ENCODE measurements at regions not wholly inside any gene's neighbourhood (a gene's known extent, or its start where the extent isn't known, plus 50 kb on each side); places are given as distances from the start of the nearest gene placed in this dataset.

GRCh38 chr6:134719911-134720310, 230.0 kb downstream of the ALDH8A1 start:
- Mint-ChIP-seq H3K27me3 (peaks cover 5 to 13% of the 10 kb centered on the region in 2 donors), H3K36me3 (no peaks in the 10 kb centered on the region), H3K27ac (no peak overlapping the region), H3K4me1 (no peaks in the 10 kb centered on the region), H3K9me3 (no peaks in the 10 kb centered on the region), H3K4me3 (no peak overlapping the region)
- Histone ChIP-seq H3K36me3 (ENCODE audit: insufficient read depth, low read length) (no peaks in the 10 kb centered on the region), H3K27ac (ENCODE audit: low read depth, low read length) (no peak overlapping the region), H3K4me3 (ENCODE audit: low read length) (no peak overlapping the region), H3K27me3 (ENCODE audit: insufficient read depth, low read length, poor library complexity, severe bottlenecking) (no peaks in the 10 kb centered on the region), H3K9me3 (ENCODE audit: low read length) (no peaks in the 10 kb centered on the region), H3K4me1 (ENCODE audit: insufficient read depth, low read length) (no peaks in the 10 kb centered on the region)
- DNase-seq: no peak
- ChIA-PET CTCF (no interaction called here), POLR2A (no interaction called here)

GRCh38 chr6:134719286-134719685, 230.6 kb downstream of the ALDH8A1 start:
- Histone ChIP-seq H3K27me3 (ENCODE audit: insufficient read depth, low read length, poor library complexity, severe bottlenecking) (no peaks in the 10 kb centered on the region), H3K36me3 (ENCODE audit: insufficient read depth, low read length) (no peaks in the 10 kb centered on the region), H3K4me3 (ENCODE audit: low read length) (no peak overlapping the region), H3K9me3 (ENCODE audit: low read length) (no peaks in the 10 kb centered on the region), H3K27ac (ENCODE audit: low read depth, low read length) (no peak overlapping the region), H3K4me1 (ENCODE audit: insufficient read depth, low read length) (no peaks in the 10 kb centered on the region)
- no peak for DNase-seq
- ChIA-PET CTCF (no interaction called here), POLR2A (no interaction called here)
- Mint-ChIP-seq H3K9me3 (no peaks in the 10 kb centered on the region), H3K36me3 (no peaks in the 10 kb centered on the region), H3K4me1 (no peaks in the 10 kb centered on the region), H3K27me3 (peaks cover 5 to 20% of the 10 kb centered on the region in 2 donors), H3K4me3 (no peak overlapping the region), H3K27ac (no peak overlapping the region)

DNA sequence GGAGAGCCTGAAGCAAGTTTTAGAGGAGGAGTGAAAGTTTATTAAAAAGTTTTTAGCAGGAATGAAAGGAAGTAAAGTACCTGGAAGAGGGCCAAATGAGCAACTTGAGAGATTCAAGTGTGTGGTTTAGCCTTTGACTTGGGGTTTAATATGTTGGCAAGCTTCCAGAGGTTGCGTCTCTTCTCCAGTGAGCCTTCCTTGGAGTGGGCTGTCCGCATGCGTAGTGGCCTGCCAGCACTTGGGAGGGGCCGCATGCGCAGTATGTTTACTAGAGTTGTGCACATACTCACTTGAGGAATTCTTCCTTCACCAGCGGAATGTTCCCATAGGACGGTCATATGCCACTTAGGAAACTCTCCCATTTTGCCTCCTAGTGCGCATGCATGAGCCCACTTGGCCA, 235.2 kb downstream of the ALDH8A1 start:
- Mint-ChIP-seq H3K4me3 (no peak overlapping the region), H3K36me3 (no peaks in the 10 kb centered on the region), H3K9me3 (no peaks in the 10 kb centered on the region), H3K27ac (no peak overlapping the region), H3K4me1 (no peaks in the 10 kb centered on the region), H3K27me3 (peaks cover 10 to 40% of the 10 kb centered on the region in 2 donors)
- H3K27ac ChIP-seq (ENCODE audit: low read depth, low read length): no peak overlapping the region
- ChIA-PET POLR2A (no interaction called here), CTCF (no interaction called here)
- H3K4me1 ChIP-seq (ENCODE audit: insufficient read depth, low read length): no peaks in the 10 kb centered on the region
- no peaks in the 10 kb centered on the region for H3K27me3 ChIP-seq (ENCODE audit: insufficient read depth, low read length, poor library complexity, severe bottlenecking)
- DNase-seq: no peak
- no peaks in the 10 kb centered on the region for H3K36me3 ChIP-seq (ENCODE audit: insufficient read depth, low read length)
- H3K9me3 ChIP-seq (ENCODE audit: low read length): no peaks in the 10 kb centered on the region
- no peak overlapping the region for H3K4me3 ChIP-seq (ENCODE audit: low read length)

DNA sequence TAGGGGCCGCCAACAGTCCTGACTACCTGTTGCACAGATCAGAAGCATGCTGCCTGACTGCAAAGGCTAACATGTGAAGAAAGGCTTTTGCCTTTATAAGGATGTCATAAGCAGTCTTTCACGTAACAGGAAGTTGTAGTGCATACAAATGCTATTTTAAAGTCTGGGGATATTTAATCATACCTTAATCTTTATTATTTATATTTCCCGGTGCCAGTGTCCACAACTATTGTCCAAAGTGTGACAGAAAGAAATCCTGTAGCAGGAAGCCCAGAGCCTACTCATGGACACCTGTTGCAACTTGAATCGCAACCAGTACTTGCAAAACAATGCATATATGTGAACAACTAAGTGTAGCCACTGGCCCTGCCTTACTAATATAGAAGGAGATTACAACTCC, 235.8 kb downstream of the ALDH8A1 start:
- Mint-ChIP-seq H3K9me3 (no peaks in the 10 kb centered on the region), H3K4me1 (no peaks in the 10 kb centered on the region), H3K27ac (no peak overlapping the region), H3K4me3 (no peak overlapping the region), H3K36me3 (no peaks in the 10 kb centered on the region), H3K27me3 (peaks cover 10 to 40% of the 10 kb centered on the region in 2 donors)
- Histone ChIP-seq H3K27ac (ENCODE audit: low read depth, low read length) (no peak overlapping the region), H3K4me3 (ENCODE audit: low read length) (no peak overlapping the region), H3K9me3 (ENCODE audit: low read length) (no peaks in the 10 kb centered on the region), H3K27me3 (ENCODE audit: insufficient read depth, low read length, poor library complexity, severe bottlenecking) (no peaks in the 10 kb centered on the region), H3K36me3 (ENCODE audit: insufficient read depth, low read length) (no peaks in the 10 kb centered on the region), H3K4me1 (ENCODE audit: insufficient read depth, low read length) (no peaks in the 10 kb centered on the region)
- DNase-seq: no peak
- POLR2A ChIA-PET: no interaction called here
- CTCF ChIA-PET: no interaction called here

DNA sequence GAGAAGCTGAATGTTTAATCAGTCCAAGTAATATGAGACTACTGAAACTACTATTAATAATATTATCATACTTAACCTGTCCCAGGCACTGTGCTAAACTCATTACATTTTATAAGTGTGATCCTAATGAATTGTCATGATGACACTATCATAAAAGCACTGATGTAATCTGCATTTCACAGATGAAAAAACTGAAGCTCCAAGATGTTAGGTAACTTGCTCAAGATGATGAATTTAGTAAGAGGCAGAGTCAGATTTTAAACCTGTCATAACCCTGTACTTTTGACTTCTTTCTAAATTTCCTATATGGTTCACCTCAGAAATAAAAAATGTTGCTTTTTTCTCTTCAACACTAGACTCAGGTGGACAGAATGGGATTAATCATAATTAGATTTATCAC, 237.6 kb downstream of the ALDH8A1 start:
- no peaks in the 10 kb centered on the region for H3K36me3 ChIP-seq (ENCODE audit: insufficient read depth, low read length)
- H3K9me3 Mint-ChIP-seq: no peaks in the 10 kb centered on the region
- ChIA-PET CTCF (no interaction called here), POLR2A (no interaction called here)
- no peaks in the 10 kb centered on the region for H3K4me1 Mint-ChIP-seq
- H3K9me3 ChIP-seq (ENCODE audit: low read length): no peaks in the 10 kb centered on the region
- peaks cover 12 to 44% of the 10 kb centered on the region in 2 donors for H3K27me3 Mint-ChIP-seq
- H3K36me3 Mint-ChIP-seq: no peaks in the 10 kb centered on the region
- H3K4me1 ChIP-seq (ENCODE audit: insufficient read depth, low read length): no peaks in the 10 kb centered on the region
- no peak overlapping the region for H3K4me3 Mint-ChIP-seq
- no peaks in the 10 kb centered on the region for H3K27me3 ChIP-seq (ENCODE audit: insufficient read depth, low read length, poor library complexity, severe bottlenecking)
- no peak overlapping the region for H3K4me3 ChIP-seq (ENCODE audit: low read length)
- no peak overlapping the region for H3K27ac Mint-ChIP-seq
- H3K27ac ChIP-seq (ENCODE audit: low read depth, low read length): no peak overlapping the region
- DNase-seq: no peak

DNA sequence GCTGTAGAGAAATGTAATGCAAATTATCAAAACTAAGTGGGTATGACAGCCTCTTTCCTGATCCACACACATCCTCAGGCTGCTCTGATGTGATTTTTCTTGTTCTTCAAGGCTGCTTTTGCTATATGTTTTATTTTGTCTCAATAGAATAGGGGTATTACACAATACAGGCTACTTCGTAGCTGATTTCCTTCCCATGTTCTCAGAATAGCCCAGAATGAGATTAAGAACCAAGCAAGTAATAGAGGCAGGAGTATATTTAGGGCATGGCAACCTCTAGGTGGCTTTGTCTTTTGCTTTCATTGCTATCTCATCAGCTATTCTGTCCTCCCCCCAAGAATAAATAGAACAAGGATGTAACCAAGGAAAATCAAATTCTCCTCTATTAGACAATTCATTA, 241.8 kb downstream of the ALDH8A1 start:
- H3K4me1 ChIP-seq (ENCODE audit: insufficient read depth, low read length): no peaks in the 10 kb centered on the region
- no peaks in the 10 kb centered on the region for H3K9me3 Mint-ChIP-seq
- no peak for DNase-seq
- no peaks in the 10 kb centered on the region for H3K4me1 Mint-ChIP-seq
- H3K9me3 ChIP-seq (ENCODE audit: low read length): no peaks in the 10 kb centered on the region
- H3K4me3 ChIP-seq (ENCODE audit: low read length): no peak overlapping the region
- H3K36me3 Mint-ChIP-seq: no peaks in the 10 kb centered on the region
- peaks cover 16 to 50% of the 10 kb centered on the region in 2 donors for H3K27me3 Mint-ChIP-seq
- H3K36me3 ChIP-seq (ENCODE audit: insufficient read depth, low read length): no peaks in the 10 kb centered on the region
- ChIA-PET POLR2A (no interaction called here), CTCF (no interaction called here)
- H3K4me3 Mint-ChIP-seq: no peak overlapping the region
- H3K27me3 ChIP-seq (ENCODE audit: insufficient read depth, low read length, poor library complexity, severe bottlenecking): no peaks in the 10 kb centered on the region
- no peak overlapping the region for H3K27ac ChIP-seq (ENCODE audit: low read depth, low read length)
- no peak overlapping the region for H3K27ac Mint-ChIP-seq

DNA sequence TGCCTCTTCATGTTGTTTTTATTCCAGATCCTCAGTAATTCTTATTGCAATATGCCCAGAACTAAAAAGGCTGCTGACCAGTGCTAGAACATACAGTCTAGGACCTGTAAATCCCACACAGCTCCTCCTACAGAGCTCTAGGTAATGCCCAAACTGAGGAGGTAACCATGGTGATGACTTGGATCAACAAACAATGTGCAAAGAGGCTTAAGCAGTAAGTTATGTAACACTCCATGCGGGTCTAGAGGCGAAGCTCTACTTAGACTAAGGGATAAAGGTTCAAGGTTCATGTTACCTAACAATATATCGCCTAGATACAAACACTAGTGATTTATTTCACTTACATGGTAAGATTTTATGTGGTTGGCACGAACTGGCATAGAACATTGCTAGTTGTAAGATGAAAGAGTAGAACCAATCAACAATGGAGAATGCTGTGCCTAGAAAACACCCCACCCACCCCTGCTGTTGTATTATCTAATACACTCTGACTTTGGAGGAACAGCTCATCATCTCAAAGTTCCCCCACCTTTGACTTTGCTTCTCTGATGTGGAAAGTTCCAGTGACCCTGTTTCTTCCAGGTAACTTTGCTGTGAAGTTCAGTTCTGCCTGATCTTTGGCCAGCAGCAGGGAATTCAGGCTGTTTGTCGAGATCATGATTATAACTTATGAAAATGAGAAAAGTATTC, 242.4 kb downstream of the ALDH8A1 start:
- Mint-ChIP-seq H3K27ac (no peak overlapping the region), H3K9me3 (no peaks in the 10 kb centered on the region), H3K4me3 (no peak overlapping the region), H3K36me3 (no peaks in the 10 kb centered on the region), H3K27me3 (peaks cover 16 to 47% of the 10 kb centered on the region in 2 donors), H3K4me1 (no peaks in the 10 kb centered on the region)
- H3K27ac ChIP-seq (ENCODE audit: low read depth, low read length): no peak overlapping the region
- no peaks in the 10 kb centered on the region for H3K4me1 ChIP-seq (ENCODE audit: insufficient read depth, low read length)
- POLR2A ChIA-PET: no interaction called here
- DNase-seq: no peak
- H3K9me3 ChIP-seq (ENCODE audit: low read length): no peaks in the 10 kb centered on the region
- CTCF ChIA-PET: no interaction called here
- no peaks in the 10 kb centered on the region for H3K27me3 ChIP-seq (ENCODE audit: insufficient read depth, low read length, poor library complexity, severe bottlenecking)
- no peak overlapping the region for H3K4me3 ChIP-seq (ENCODE audit: low read length)
- no peaks in the 10 kb centered on the region for H3K36me3 ChIP-seq (ENCODE audit: insufficient read depth, low read length)

DNA sequence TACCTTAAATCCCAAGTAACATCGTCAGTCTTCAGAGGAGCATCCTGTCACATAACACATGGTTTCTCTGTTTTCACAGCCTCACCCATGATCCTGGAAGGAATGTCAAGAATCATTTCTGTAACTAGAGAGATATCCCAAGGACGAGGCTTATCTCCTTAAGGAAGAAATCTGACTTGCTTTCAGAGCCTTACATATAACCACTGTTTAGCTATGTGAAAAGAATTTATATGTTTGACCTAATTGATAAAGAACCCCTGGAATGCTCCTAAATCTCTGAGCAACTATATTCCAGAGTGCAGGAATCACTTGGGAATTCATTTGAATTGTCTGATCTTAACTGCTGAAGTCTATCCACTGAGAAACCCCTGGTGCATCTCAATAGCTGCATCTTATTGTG, 243.1 kb downstream of the ALDH8A1 start:
- no peak for DNase-seq
- no peak overlapping the region for H3K27ac ChIP-seq (ENCODE audit: low read depth, low read length)

More for the DNA sequence above, 243.1 kb downstream of the ALDH8A1 start:
- Mint-ChIP-seq H3K4me1 (no peaks in the 10 kb centered on the region), H3K27ac (no peak overlapping the region), H3K36me3 (no peaks in the 10 kb centered on the region), H3K27me3 (peaks cover 18 to 40% of the 10 kb centered on the region in 2 donors), H3K9me3 (no peaks in the 10 kb centered on the region), H3K4me3 (no peak overlapping the region)
- Histone ChIP-seq H3K9me3 (ENCODE audit: low read length) (no peaks in the 10 kb centered on the region), H3K4me3 (ENCODE audit: low read length) (no peak overlapping the region), H3K36me3 (ENCODE audit: insufficient read depth, low read length) (no peaks in the 10 kb centered on the region), H3K27me3 (ENCODE audit: insufficient read depth, low read length, poor library complexity, severe bottlenecking) (no peaks in the 10 kb centered on the region), H3K4me1 (ENCODE audit: insufficient read depth, low read length) (no peaks in the 10 kb centered on the region)
- CTCF ChIA-PET: no interaction called here
- POLR2A ChIA-PET: interaction anchor here (0.8 kb wide), 1 partner anchor 9 kb away, joined by 7 read pairs; no protein-coding TSS in a partner anchor
